ENCODE measurements at regions not wholly inside any gene's neighbourhood (a gene's known extent, or its start where the extent isn't known, plus 50 kb on each side); places are given as distances from the start of the nearest gene placed in this dataset.
"Not testable (repeated sequence)": the region's sequence is repeated elsewhere in the genome, so short reads cannot be mapped to it uniquely, and the experiment has no call there.

DNA sequence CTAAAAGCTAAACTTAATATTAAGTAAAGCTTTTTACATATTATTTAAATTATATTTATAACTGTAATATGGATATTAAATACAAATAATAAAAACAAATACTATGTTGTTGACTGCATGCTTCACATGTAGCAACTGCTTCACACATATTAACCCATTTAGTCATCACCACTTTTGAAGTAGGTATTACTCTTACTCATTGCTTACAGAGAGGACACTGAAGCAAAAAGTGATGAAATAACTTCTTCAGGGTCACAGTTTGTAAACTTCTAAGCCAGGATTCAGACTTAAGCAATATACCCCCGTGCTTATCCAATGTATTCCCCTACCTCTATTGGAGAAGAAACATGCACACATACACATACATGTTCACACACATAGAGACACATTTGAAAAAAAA lies 166.6 kb downstream of the DKK2 start:
- DNase-seq, result no peak

DNA sequence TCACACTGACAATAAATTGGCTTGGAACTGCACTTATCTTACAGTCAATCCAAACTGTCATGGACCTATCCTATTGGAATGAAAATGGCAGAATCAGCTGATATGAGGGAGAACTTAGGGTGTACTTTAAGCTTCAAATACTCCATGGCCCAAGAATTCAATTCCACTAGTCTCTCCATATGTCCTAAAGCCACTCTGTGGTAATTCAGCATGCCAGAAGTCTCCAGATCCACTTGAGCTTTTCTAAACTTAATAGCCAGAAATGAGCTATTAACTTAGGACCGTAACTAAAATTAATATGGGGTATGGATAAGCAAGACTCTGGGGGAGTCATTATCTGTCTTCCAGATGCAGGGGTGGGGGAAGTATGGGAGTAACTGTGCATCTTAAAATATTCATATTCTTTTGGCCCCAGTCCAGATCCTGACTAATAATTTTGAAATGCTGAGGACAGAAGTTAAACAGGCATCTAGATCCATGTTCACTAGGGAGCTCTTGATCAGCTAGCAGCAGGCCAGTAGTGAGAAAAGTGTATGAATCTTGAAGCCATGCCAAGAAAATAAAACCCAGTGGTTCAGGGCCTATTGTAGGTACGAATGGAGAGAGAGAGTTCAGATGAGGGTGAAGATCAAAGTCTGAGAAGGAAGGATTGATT lies 167.6 kb downstream of the DKK2 start:
- DNase-seq, result no peak

DNA sequence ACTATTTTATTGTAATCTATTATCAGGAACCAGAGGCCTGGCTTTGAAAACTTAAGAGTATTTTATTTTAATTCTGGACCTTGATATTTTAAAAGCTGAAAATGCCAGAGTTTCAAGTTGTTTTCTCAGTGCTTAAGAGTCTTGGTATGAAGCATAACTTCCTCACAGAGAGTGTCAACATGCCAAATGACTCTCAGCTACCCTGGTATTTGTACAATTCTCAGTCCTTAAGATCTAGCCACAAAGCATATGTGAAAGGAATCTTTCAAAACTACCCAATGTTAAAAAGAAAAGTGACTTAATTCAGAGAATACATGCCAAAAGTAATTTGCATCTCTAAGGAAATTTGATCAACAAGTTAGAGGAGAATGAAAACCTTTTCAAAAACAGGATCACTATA lies 171.9 kb downstream of the DKK2 start:
- no peak for DNase-seq

DNA sequence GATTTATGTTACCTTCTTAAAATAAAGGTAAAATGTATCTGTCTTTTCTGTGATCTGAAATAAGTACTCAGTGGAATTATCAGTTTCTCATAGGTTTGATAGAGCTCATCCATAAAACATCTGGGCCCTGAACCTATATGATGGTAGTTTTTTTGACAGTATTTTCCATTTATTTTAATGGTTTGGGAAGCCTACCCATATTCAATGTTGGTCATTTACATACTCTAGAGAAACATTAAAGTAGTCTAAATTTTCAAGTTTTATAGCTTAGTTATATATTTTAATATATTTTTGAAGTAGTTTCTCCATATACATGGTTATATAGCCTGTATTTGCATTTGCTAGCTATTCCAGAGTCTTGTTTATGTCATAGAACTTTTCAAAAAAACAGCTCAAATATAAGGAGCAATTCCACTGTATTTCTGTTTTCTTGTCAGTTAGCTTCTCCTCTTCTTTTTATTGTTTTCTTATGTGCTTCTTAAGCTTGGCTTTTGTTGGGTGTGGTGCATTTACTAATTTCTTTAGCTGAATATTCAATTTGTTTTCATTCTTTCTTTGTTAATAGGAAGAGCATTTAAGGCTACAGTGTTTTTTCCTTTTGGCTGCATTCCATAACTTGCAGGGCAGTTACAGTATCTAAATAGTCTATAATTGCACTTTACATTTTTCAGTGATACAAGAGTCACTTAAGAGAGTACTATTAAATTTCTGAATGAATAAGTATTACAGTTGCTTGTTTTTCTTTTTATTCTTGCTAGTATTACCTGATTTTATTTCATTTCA lies 181.4 kb downstream of the DKK2 start:
- DNase-seq, result no peak

DNA sequence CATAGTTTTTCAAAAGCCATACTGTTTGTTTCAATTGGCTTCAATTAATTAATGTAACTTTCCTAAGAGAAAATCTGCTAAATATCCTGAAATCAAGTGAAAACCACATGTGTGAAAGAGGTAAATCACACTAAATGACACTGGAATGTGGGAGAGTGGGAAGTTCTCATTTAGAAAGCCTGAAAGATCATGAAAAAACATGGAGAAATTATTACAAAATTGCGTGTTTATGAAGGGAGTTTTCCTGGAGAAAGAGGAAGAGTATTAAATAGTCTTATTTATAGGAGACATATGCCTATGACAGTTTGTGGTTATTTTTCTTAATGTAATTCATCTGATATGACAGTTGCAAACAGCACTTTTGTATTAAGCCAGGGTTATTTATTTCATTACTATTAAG lies 183.7 kb downstream of the DKK2 start:
- no peak for DNase-seq

DNA sequence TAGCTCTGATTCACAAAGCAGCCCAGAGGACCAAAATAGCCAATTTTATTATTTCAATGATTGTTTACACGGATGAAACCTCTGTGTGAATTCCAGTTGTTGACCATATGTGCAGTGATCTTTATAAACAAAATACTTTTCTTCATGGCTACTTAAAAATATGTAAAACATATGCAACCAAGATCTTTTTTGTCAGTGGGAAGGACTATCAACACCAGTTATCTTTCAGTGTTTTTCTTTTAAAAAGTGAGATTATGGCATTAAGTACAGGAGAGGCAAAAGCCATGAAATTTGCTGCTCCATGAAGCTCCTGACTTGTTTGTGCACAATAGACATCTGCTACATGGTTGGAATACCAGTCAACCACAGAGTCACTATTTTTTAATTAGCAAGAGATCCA lies 184.4 kb downstream of the DKK2 start:
- no peak for DNase-seq

- no peak for DNase-seq
These were observed 185.4 kb downstream of the DKK2 start for GRCh38 chr4:106850691-106851090.

- no peak for DNase-seq
These were observed 200.2 kb downstream of the DKK2 start for GRCh38 chr4:106835919-106836318.

DNA sequence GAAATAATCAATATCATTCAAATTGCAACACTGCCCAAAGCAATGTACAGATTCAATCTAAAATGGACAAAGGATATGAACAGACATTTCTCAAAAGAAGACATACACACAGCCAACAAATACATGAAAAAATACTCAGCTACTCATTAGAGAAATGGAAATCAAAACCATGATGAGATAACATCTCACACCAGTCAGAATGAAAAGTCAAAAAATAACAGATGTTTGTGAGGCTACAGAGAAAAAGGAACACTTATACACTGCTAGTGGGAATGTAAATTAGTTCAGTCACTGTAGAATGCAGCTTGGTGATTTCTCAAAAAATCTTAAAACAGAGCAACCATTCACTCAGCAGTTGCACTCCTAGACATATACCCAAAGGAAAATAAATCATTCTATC lies 205.2 kb downstream of the DKK2 start:
- DNase-seq, result no peak

GRCh38 chr4:106818764-106819163 lies 217.3 kb downstream of the DKK2 start:
- no peak for DNase-seq

- DNase-seq, result no peak
These were observed 219.6 kb downstream of the DKK2 start for GRCh38 chr4:106816496-106816895.

GRCh38 chr4:106810122-106810521 lies 226.0 kb downstream of the DKK2 start:
- DNase-seq, result no peak

DNA sequence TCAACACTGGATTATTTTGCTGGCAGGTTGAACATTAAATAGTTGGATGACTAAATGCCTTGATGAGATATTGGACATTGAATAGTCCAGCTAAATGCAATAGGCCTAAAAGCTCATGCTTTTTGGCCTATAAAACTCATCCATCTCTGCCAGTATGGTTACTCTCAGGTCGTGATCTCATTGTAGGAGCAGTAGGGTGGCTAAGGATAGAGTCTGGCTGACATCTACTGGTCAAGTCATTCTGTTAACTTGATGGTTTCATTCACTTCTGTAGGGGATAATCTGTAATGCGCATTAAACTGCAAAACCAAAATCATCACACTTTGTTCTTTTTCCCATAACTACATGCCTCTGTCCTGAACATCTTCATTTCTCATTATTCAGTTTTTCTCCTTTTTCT lies 227.0 kb downstream of the DKK2 start:
- DNase-seq, result no peak

DNA sequence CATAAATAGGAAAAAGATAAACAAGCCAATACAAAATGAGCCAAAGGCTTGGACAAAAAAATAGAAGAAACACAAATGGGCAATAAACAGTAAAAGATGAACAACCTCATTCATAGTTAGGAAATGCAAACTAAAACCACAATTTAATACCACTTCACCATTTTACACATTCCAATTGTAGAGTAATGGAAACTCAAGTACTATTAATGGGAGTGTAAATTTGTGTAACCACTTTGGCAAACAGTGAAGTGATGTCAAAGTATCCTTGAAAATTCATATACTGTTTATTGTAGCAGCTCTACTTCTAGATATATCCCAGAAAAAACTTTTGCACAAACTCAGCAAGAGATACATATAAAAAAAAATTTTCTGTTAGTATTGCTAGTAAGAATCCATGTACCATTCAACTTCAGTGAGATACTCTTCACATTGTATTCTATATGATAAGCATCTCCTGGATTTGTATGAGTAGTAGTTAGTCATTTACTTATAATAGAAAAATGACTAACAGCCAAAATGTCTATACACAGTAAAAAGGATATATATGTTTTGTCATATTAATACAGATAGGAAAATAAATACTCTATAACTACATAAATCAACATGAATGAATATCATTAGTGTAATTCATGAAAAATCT lies 229.8 kb downstream of the DKK2 start:
- no peak for DNase-seq

GRCh38 chr4:106803083-106803482 lies 233.0 kb downstream of the DKK2 start:
- no peak for DNase-seq

- no peak for DNase-seq
These were observed 234.7 kb downstream of the DKK2 start for GRCh38 chr4:106801386-106801785.

DNA sequence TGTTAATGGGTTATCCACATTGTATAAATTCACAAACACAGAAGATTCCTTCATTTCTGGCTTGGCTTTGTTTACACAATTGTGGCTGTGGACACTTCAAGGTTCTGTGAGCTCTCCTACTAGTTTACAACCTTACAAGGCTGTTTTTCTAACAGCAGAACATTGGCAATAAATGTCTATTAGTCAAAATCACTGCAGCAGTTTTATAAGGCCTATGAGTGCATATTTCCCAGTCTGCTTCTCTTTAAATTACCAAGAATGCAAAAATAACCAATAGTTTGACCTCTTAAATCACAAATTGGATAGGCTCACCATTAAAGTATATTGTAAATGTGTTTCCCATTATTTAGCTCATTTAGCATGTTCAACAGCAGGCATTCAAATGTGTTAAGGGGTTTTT lies 239.2 kb downstream of the DKK2 start:
- no peak for DNase-seq

GRCh38 chr4:106795326-106795725 lies 240.8 kb downstream of the DKK2 start:
- no peak for DNase-seq

GRCh38 chr4:106793933-106794332 lies 242.2 kb downstream of the DKK2 start:
- DNase-seq, result no peak

- no peak for DNase-seq
These were observed 260.5 kb downstream of the DKK2 start for GRCh38 chr4:106775636-106776035.

DNA sequence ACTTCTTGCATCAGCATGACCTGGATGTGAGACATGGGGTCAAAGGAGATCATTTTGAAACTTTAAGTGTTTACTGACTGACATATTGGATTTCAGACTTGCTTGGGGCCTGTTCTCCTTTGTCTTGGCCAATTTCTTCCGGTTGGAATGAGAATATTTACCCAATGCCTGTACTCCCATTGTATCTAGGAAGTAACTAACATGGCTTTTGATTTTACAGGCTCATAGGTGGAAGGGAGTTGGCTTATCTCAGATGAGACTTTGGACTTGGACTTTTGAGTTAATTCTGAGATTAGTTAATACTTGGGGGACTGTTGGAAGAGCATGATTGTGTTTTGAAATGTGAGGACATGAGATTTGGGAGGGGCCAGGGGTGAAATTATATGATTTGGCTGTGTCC lies 262.1 kb downstream of the DKK2 start:
- not testable (repeated sequence) for DNase-seq

DNA sequence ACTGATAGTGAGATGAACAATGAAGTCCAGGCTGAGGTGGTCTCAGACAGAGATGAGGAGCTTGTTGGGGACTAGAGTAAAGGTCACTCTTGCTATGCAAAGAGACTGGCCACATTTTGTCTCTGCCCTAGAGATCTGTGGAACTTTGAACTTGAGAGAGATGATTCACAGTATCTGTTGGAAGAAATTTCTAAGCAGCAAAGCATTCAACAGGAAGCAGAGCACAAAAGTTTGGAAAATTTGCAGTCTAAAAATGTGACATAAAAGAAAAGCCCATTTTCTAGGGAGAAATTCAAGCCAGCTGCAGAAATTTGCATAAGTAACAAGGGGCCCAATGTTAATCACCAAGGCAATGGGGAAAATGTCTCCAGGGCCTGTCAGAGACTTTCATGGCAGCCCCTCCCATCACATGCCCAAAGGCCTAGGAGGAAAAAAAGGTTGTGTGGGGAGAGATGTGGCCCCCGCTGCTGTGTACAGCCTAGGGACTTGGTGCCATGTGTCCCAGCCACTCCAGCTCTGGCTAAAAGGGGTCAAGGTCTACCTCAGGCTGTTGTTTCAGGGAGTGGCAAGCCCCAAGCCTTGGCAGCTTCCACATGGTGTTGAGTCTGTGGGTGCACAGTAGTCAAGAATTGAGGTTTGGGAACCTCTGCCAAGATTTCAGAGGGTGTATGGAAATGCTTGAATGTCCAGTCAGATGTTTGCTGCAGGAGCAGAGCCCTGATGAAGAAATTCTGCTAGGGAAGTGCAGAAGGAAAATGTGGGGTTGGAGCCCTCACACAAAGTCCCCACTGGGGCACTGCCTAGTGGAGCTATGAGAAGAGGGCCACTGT lies 262.8 kb downstream of the DKK2 start:
- no peak for DNase-seq

DNA sequence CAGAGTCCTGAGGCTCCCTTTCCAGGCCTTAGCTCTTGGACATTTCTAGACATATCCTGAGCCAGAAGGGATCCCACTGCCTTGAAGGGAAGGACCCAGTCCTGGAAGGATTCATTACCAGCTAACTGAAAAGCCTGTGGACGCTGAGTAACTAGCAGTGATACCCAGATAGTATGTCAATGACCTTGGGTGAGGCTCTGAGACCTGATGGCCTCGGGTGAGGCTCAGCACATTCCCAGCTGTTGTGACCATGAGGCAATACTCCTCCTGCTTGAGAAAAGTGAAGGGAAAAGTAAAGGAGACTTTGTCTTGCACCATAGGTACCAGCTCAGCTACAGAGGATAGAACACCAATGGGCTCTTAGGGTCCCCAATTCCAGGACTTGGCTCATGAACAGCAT lies 268.1 kb downstream of the DKK2 start:
- DNase-seq, result no peak

Measured in activated CD4-positive, alpha-beta T cell treated with anti-CD3 and anti-CD28 coated beads for 4 hours (primary cell).